ENCODE measurements at regions not wholly inside any gene's neighbourhood (a gene's known extent, or its start where the extent isn't known, plus 50 kb on each side); places are given as distances from the start of the nearest gene placed in this dataset.

- Histone ChIP-seq H3K36me3 (replicated peaks) (no peaks in the 10 kb centered on the region), H3K27me3 (ENCODE audit: low read depth) (no peaks in the 10 kb centered on the region), H3K9me3 (no peaks in the 10 kb centered on the region), H3K4me3 (no peak overlapping the region), H3K4me1 (no peaks in the 10 kb centered on the region)
- in situ Hi-C loops (cut with MboI; ENCODE audit: low sequenced_read_pairs): no loop called here
- no peak for DNase-seq (ENCODE audit: low spot score in 2 of 2)
These were observed 132.2 kb downstream of the ZNF365 start for GRCh38 chr10:62506371-62506770.

GRCh38 chr10:62511238-62511637 is 137.1 kb downstream of the ZNF365 start:
- Histone ChIP-seq H3K27me3 (ENCODE audit: low read depth) (no peaks in the 10 kb centered on the region), H3K9me3 (no peaks in the 10 kb centered on the region), H3K4me1 (no peaks in the 10 kb centered on the region), H3K4me3 (no peak overlapping the region), H3K36me3 (replicated peaks) (no peaks in the 10 kb centered on the region)
- DNase-seq (ENCODE audit: low spot score in 2 of 2): no peak
- in situ Hi-C loops (cut with MboI; ENCODE audit: low sequenced_read_pairs): no loop called here

GRCh38 chr10:62511656-62512055 is 137.5 kb downstream of the ZNF365 start:
- in situ Hi-C loops (cut with MboI; ENCODE audit: low sequenced_read_pairs): no loop called here
- H3K4me3 ChIP-seq: no peak overlapping the region
- no peaks in the 10 kb centered on the region for H3K36me3 ChIP-seq (replicated peaks)
- H3K9me3 ChIP-seq: no peaks in the 10 kb centered on the region
- H3K27me3 ChIP-seq (ENCODE audit: low read depth): no peaks in the 10 kb centered on the region
- no peak for DNase-seq (ENCODE audit: low spot score in 2 of 2)
- no peaks in the 10 kb centered on the region for H3K4me1 ChIP-seq

GRCh38 chr10:62512732-62513475 is 138.7 kb downstream of the ZNF365 start:
- in situ Hi-C loops (cut with MboI; ENCODE audit: low sequenced_read_pairs): no loop called here
- no peak overlapping the region for H3K4me3 ChIP-seq
- no peaks in the 10 kb centered on the region for H3K27me3 ChIP-seq (ENCODE audit: low read depth)
- no peaks in the 10 kb centered on the region for H3K4me1 ChIP-seq
- DNase-seq (ENCODE audit: low spot score in 2 of 2): no peak
- H3K9me3 ChIP-seq: no peaks in the 10 kb centered on the region
- no peaks in the 10 kb centered on the region for H3K36me3 ChIP-seq (replicated peaks)

GRCh38 chr10:62514079-62514693 is 140.0 kb downstream of the ZNF365 start:
- no peak overlapping the region for H3K4me3 ChIP-seq
- DNase-seq (ENCODE audit: low spot score in 2 of 2): no peak
- in situ Hi-C loops (cut with MboI; ENCODE audit: low sequenced_read_pairs): no loop called here
- H3K4me1 ChIP-seq: no peaks in the 10 kb centered on the region
- no peaks in the 10 kb centered on the region for H3K27me3 ChIP-seq (ENCODE audit: low read depth)
- H3K36me3 ChIP-seq (replicated peaks): no peaks in the 10 kb centered on the region
- no peaks in the 10 kb centered on the region for H3K9me3 ChIP-seq

- no peak overlapping the region for H3K4me3 ChIP-seq
- in situ Hi-C loops (cut with MboI; ENCODE audit: low sequenced_read_pairs): no loop called here
- H3K36me3 ChIP-seq (replicated peaks): no peaks in the 10 kb centered on the region
- no peaks in the 10 kb centered on the region for H3K27me3 ChIP-seq (ENCODE audit: low read depth)
- no peaks in the 10 kb centered on the region for H3K9me3 ChIP-seq
- DNase-seq (ENCODE audit: low spot score in 2 of 2): no peak
- no peaks in the 10 kb centered on the region for H3K4me1 ChIP-seq
These were observed 143.1 kb downstream of the ZNF365 start for GRCh38 chr10:62517252-62517651.

- in situ Hi-C loops (cut with MboI; ENCODE audit: low sequenced_read_pairs): no loop called here
- Histone ChIP-seq H3K36me3 (replicated peaks) (no peaks in the 10 kb centered on the region), H3K4me1 (no peaks in the 10 kb centered on the region), H3K9me3 (no peaks in the 10 kb centered on the region), H3K4me3 (no peak overlapping the region), H3K27me3 (ENCODE audit: low read depth) (no peaks in the 10 kb centered on the region)
- DNase-seq (ENCODE audit: low spot score in 2 of 2): no peak
These were observed 153.1 kb downstream of the ZNF365 start for GRCh38 chr10:62527019-62527827.

GRCh38 chr10:62528441-62528840 is 154.3 kb downstream of the ZNF365 start:
- DNase-seq (ENCODE audit: low spot score in 2 of 2): no peak
- H3K4me1 ChIP-seq: no peaks in the 10 kb centered on the region
- H3K27me3 ChIP-seq (ENCODE audit: low read depth): no peaks in the 10 kb centered on the region

GRCh38 chr10:62529396-62529795 is 155.2 kb downstream of the ZNF365 start:
- H3K4me3 ChIP-seq: no peak overlapping the region
- H3K27me3 ChIP-seq (ENCODE audit: low read depth): no peaks in the 10 kb centered on the region
- DNase-seq (ENCODE audit: low spot score in 2 of 2): no peak
- in situ Hi-C loops (cut with MboI; ENCODE audit: low sequenced_read_pairs): no loop called here
- H3K36me3 ChIP-seq (replicated peaks): no peaks in the 10 kb centered on the region
- H3K9me3 ChIP-seq: no peaks in the 10 kb centered on the region
- H3K4me1 ChIP-seq: 0 out of 2 replicates have a peak, but pooled peaks cover 3% of the 10 kb centered on the region

More at GRCh38 chr10:62528441-62528840, 154.3 kb downstream of the ZNF365 start:
- Histone ChIP-seq H3K4me3 (no peak overlapping the region), H3K36me3 (replicated peaks) (no peaks in the 10 kb centered on the region), H3K9me3 (no peaks in the 10 kb centered on the region)
- in situ Hi-C loops (cut with MboI; ENCODE audit: low sequenced_read_pairs): no loop called here

GRCh38 chr10:62534031-62534430 is 159.9 kb downstream of the ZNF365 start:
- Histone ChIP-seq H3K36me3 (replicated peaks) (no peaks in the 10 kb centered on the region), H3K4me3 (no peak overlapping the region), H3K9me3 (no peaks in the 10 kb centered on the region), H3K27me3 (ENCODE audit: low read depth) (no peaks in the 10 kb centered on the region), H3K4me1 (0 out of 2 replicates have a peak, but pooled peaks cover 3% of the 10 kb centered on the region)
- in situ Hi-C loops (cut with MboI; ENCODE audit: low sequenced_read_pairs): no loop called here
- DNase-seq (ENCODE audit: low spot score in 2 of 2): peak; percentile 31 to 81

GRCh38 chr10:62538606-62539005 is 164.4 kb downstream of the ZNF365 start:
- DNase-seq (ENCODE audit: low spot score in 2 of 2): no peak
- H3K4me1 ChIP-seq: 0 out of 2 replicates have a peak, but pooled peaks cover 3% of the 10 kb centered on the region
- H3K27me3 ChIP-seq (ENCODE audit: low read depth): peaks cover 3% of the 10 kb centered on the region; the same call in 1 of the 2 replicates
- H3K9me3 ChIP-seq: no peaks in the 10 kb centered on the region
- no peaks in the 10 kb centered on the region for H3K36me3 ChIP-seq (replicated peaks)
- in situ Hi-C loops (cut with MboI; ENCODE audit: low sequenced_read_pairs): no loop called here
- H3K4me3 ChIP-seq: no peak overlapping the region

GRCh38 chr10:62540389-62540788 is 166.2 kb downstream of the ZNF365 start:
- no peaks in the 10 kb centered on the region for H3K4me1 ChIP-seq
- in situ Hi-C loops (cut with MboI; ENCODE audit: low sequenced_read_pairs): no loop called here
- no peak for DNase-seq (ENCODE audit: low spot score in 2 of 2)
- peaks cover 3% of the 10 kb centered on the region; the same call in 1 of the 2 replicates for H3K27me3 ChIP-seq (ENCODE audit: low read depth)
- H3K4me3 ChIP-seq: no peak overlapping the region
- H3K36me3 ChIP-seq (replicated peaks): no peaks in the 10 kb centered on the region
- H3K9me3 ChIP-seq: no peaks in the 10 kb centered on the region

- in situ Hi-C loops (cut with MboI; ENCODE audit: low sequenced_read_pairs): no loop called here
- no peak overlapping the region for H3K4me3 ChIP-seq
- H3K4me1 ChIP-seq: no peaks in the 10 kb centered on the region
- no peaks in the 10 kb centered on the region for H3K9me3 ChIP-seq
- no peak for DNase-seq (ENCODE audit: low spot score in 2 of 2)
- peaks cover 3% of the 10 kb centered on the region; the same call in 1 of the 2 replicates for H3K27me3 ChIP-seq (ENCODE audit: low read depth)
- no peaks in the 10 kb centered on the region for H3K36me3 ChIP-seq (replicated peaks)
These were observed 167.6 kb downstream of the ZNF365 start for GRCh38 chr10:62541811-62542210.
